WTC11 (cell line): ENCODE measurements at regions not wholly inside any gene's neighbourhood (a gene's known extent, or its start where the extent isn't known, plus 50 kb on each side); places are given as distances from the start of the nearest gene placed in this dataset.

ENCODE experiments used
- ATAC-seq: fragments of 200-7000 bp; cut with Tn5 transposase; 2 replicates; pipeline ENCODE4 v1.10.0; 2021; ENCODE audit warnings: mild to moderate bottlenecking, moderate library complexity
- CTCF ChIA-PET: fragments of 300-600 bp; sonication (Branson Sonifier 250); formaldehyde crosslinking; loops from one replicate; lab custom pipeline; 2021; ENCODE audit warnings: antibody characterized with exemption; lab: Charles Lee
- POLR2A ChIA-PET: fragments of 350-600 bp; sonication (Branson Sonifier 250); formaldehyde crosslinking; loops from one replicate; lab custom pipeline; 2021; ENCODE audit warnings: antibody characterized with exemption; lab: Charles Lee
- DNase-seq: peaks from one replicate; pipeline ENCODE4 v3.0.0; 2021; ENCODE audit warnings: low spot score
- H3K27ac Mint-ChIP-seq: 2 replicates; pipeline ENCODE4 v1.8.0; 2021; ENCODE audit warnings: mixed read lengths
- H3K27me3 Mint-ChIP-seq: 2 replicates; pipeline ENCODE4 v1.8.0; 2021; ENCODE audit warnings: low read depth, mild to moderate bottlenecking, moderate library complexity, mixed read lengths
- H3K36me3 Mint-ChIP-seq: 2 replicates; pipeline ENCODE4 v1.8.0; 2021; ENCODE audit warnings: mixed read lengths
- H3K4me1 Mint-ChIP-seq: 2 replicates; pipeline ENCODE4 v1.8.0; 2022; ENCODE audit warnings: mixed read lengths
- H3K4me3 Mint-ChIP-seq: 2 replicates; pipeline ENCODE4 v1.8.0; 2021; ENCODE audit warnings: mild to moderate bottlenecking, moderate library complexity, mixed read lengths
- H3K9me3 Mint-ChIP-seq: 2 replicates; pipeline ENCODE4 v1.8.0; 2021; ENCODE audit warnings: mixed read lengths
- ARID4B ChIP-seq: sonication (generic); formaldehyde crosslinking; IDR thresholded peaks from 2 replicates; pipeline ENCODE4 v1.8.0; 2023; ENCODE audit warnings: missing genetic modification reagents, mild to moderate bottlenecking, borderline replicate concordance
- ATF3 ChIP-seq: sonication (generic); formaldehyde crosslinking; conservative IDR thresholded peaks from 2 replicates; pipeline ENCODE4 v1.8.1; 2022; ENCODE audit warnings: mild to moderate bottlenecking, missing genetic modification reagents
- CBFB ChIP-seq: sonication (generic); formaldehyde crosslinking; IDR thresholded peaks from 2 replicates; pipeline ENCODE4 v1.8.1; 2022; ENCODE audit warnings: mild to moderate bottlenecking, low read depth, missing genetic modification reagents
- CREM ChIP-seq: sonication (generic); formaldehyde crosslinking; IDR thresholded peaks from 2 replicates; pipeline ENCODE4 v1.8.1; 2022; ENCODE audit warnings: mild to moderate bottlenecking, missing genetic modification reagents, moderate library complexity
- CTCF ChIP-seq: fragments of 200-600 bp; IDR thresholded peaks from 2 replicates; pipeline ENCODE4 v1.8.0; 2022; ENCODE audit warnings: antibody characterized with exemption
- ELF4 ChIP-seq: sonication (generic); formaldehyde crosslinking; IDR thresholded peaks from 2 replicates; pipeline ENCODE4 v1.8.1; 2022; ENCODE audit warnings: low read depth, mild to moderate bottlenecking, moderate library complexity, missing genetic modification reagents
- EMX1 ChIP-seq: fragments of 250-450 bp; sonication (Bioruptor Pico); IDR thresholded peaks from 2 replicates; pipeline ENCODE4 v1.8.0; 2021; ENCODE audit warnings: mild to moderate bottlenecking
- FOXP1 ChIP-seq: sonication (generic); formaldehyde crosslinking; IDR thresholded peaks from 2 replicates; pipeline ENCODE4 v1.8.0; 2022; ENCODE audit warnings: missing genetic modification reagents, mild to moderate bottlenecking, moderate library complexity, borderline replicate concordance
- FOXP4 ChIP-seq: sonication (generic); formaldehyde crosslinking; IDR thresholded peaks from 2 replicates; pipeline ENCODE4 v1.8.0; 2022; ENCODE audit warnings: mild to moderate bottlenecking, missing genetic modification reagents
- IRF2 ChIP-seq: sonication (generic); formaldehyde crosslinking; IDR thresholded peaks from 2 replicates; pipeline ENCODE4 v1.8.0; 2022; ENCODE audit warnings: low read depth, missing genetic modification reagents, borderline replicate concordance
- JAZF1 ChIP-seq: fragments of 250-450 bp; sonication (Bioruptor Pico); IDR thresholded peaks from 2 replicates; pipeline ENCODE4 v1.9.0; 2021; ENCODE audit warnings: moderate library complexity, mild to moderate bottlenecking, inconsistent platforms
- MLX ChIP-seq: sonication (generic); formaldehyde crosslinking; IDR thresholded peaks from 2 replicates; pipeline ENCODE4 v1.8.1; 2023; ENCODE audit warnings: mild to moderate bottlenecking, missing genetic modification reagents, moderate library complexity
- MXD4 ChIP-seq: fragments of 250-450 bp; sonication (Bioruptor Pico); IDR thresholded peaks from 2 replicates; pipeline ENCODE4 v1.8.0; 2021; ENCODE audit warnings: mild to moderate bottlenecking, moderate library complexity, borderline replicate concordance
- NFYB ChIP-seq: sonication (generic); formaldehyde crosslinking; conservative IDR thresholded peaks from 2 replicates; pipeline ENCODE4 v1.8.0; 2022; ENCODE audit warnings: low read depth, missing genetic modification reagents
- SP1 ChIP-seq: sonication (generic); formaldehyde crosslinking; conservative IDR thresholded peaks from 2 replicates; pipeline ENCODE4 v1.8.1; 2022; ENCODE audit warnings: missing genetic modification reagents
- USF2 ChIP-seq: sonication (generic); formaldehyde crosslinking; IDR thresholded peaks from 2 replicates; pipeline ENCODE4 v1.8.1; 2023; ENCODE audit warnings: mild to moderate bottlenecking, missing genetic modification reagents, moderate library complexity
- ZMAT4 ChIP-seq: fragments of 250-450 bp; sonication (Bioruptor Pico); IDR thresholded peaks from 2 replicates; pipeline ENCODE4 v1.9.0; 2021; ENCODE audit warnings: mild to moderate bottlenecking
- ZNF138 ChIP-seq: sonication (generic); formaldehyde crosslinking; conservative IDR thresholded peaks from 2 replicates; pipeline ENCODE4 v1.8.1; 2022; ENCODE audit warnings: mild to moderate bottlenecking, moderate library complexity, missing genetic modification reagents
- ZNF232 ChIP-seq: sonication (generic); formaldehyde crosslinking; IDR thresholded peaks from 2 replicates; pipeline ENCODE4 v1.8.0; 2022; ENCODE audit warnings: mild to moderate bottlenecking, missing genetic modification reagents
- ZNF396 ChIP-seq: fragments of 250-450 bp; sonication (Bioruptor Pico); IDR thresholded peaks from 2 replicates; pipeline ENCODE4 v1.8.0; 2021; ENCODE audit warnings: mild to moderate bottlenecking, moderate library complexity, borderline replicate concordance
- ZNF416 ChIP-seq: fragments of 250-450 bp; sonication (Bioruptor Pico); IDR thresholded peaks from 2 replicates; pipeline ENCODE4 v1.9.0; 2021; ENCODE audit warnings: mild to moderate bottlenecking, inconsistent platforms

GRCh38 chr2:163808406-163808805 lies 72.6 kb upstream of the FIGN start:
- Mint-ChIP-seq H3K4me1 (peaks cover 11% of the 10 kb centered on the region), H3K27ac (no peak overlapping the region)
- POLR2A ChIA-PET: no interaction called here

GRCh38 chr2:163802284-163802683 lies 66.5 kb upstream of the FIGN start:
- ATAC-seq: no peak
- POLR2A ChIA-PET: no interaction called here
- Mint-ChIP-seq H3K4me3 (no peak overlapping the region), H3K27ac (no peak overlapping the region), H3K9me3 (no peaks in the 10 kb centered on the region), H3K36me3 (no peaks in the 10 kb centered on the region), H3K27me3 (no peaks in the 10 kb centered on the region), H3K4me1 (no peaks in the 10 kb centered on the region)
- no peak for DNase-seq
- CTCF ChIA-PET: no interaction called here
- TF ChIP-seq ZMAT4 (CRISPR knock-in tag): no peak
- TF ChIP-seq ATF3 (CRISPR knock-in tag): no peak
- no peak for TF ChIP-seq CBFB (CRISPR knock-in tag)
- no peak for TF ChIP-seq FOXP1
- TF ChIP-seq EMX1 (CRISPR knock-in tag): no peak
- TF ChIP-seq JAZF1 (CRISPR knock-in tag): no peak
- no peak for TF ChIP-seq ZNF416 (CRISPR knock-in tag)
- no peak for TF ChIP-seq ZNF396
- TF ChIP-seq IRF2 (CRISPR knock-in tag): no peak
- TF ChIP-seq CTCF: no peak
- TF ChIP-seq ARID4B (CRISPR knock-in tag): no peak
- TF ChIP-seq MXD4: no peak
- no peak for TF ChIP-seq NFYB (CRISPR knock-in tag)
- no peak for TF ChIP-seq CREM (CRISPR knock-in tag)
- TF ChIP-seq ZNF232 (CRISPR knock-in tag): no peak
- TF ChIP-seq ZNF138: no peak
- no peak for TF ChIP-seq SP1
- TF ChIP-seq MLX (CRISPR knock-in tag): no peak

More at GRCh38 chr2:163808406-163808805, 72.6 kb upstream of the FIGN start:
- CTCF ChIA-PET: interaction anchor here (1.6 kb wide), 1 partner anchor 71 kb away, joined by 3 read pairs; no protein-coding TSS in a partner anchor
- Mint-ChIP-seq H3K4me3 (no peak overlapping the region), H3K36me3 (no peaks in the 10 kb centered on the region), H3K27me3 (no peaks in the 10 kb centered on the region), H3K9me3 (peaks cover 9% of the 10 kb centered on the region)
- peak; percentile 13 for DNase-seq
- ATAC-seq: peak; percentile 88
- no peak for TF ChIP-seq ZNF396
- no peak for TF ChIP-seq SP1
- 0 out of 2 replicates have a peak, but pooled peaks have one; percentile 31 for TF ChIP-seq USF2 (CRISPR knock-in tag)
- TF ChIP-seq ELF4 (CRISPR knock-in tag): no peak
- no peak for TF ChIP-seq FOXP4 (CRISPR knock-in tag)
- no peak for TF ChIP-seq NFYB (CRISPR knock-in tag)
